M059J (cell line): ENCODE measurements at regions not wholly inside any gene's neighbourhood (a gene's known extent, or its start where the extent isn't known, plus 50 kb on each side); places are given as distances from the start of the nearest gene placed in this dataset.

Experiments used
- DNase-seq: peaks from one replicate; pipeline ENCODE4 v3.0.0-alpha.2; 2012; ENCODE audit warnings: low read depth

DNA sequence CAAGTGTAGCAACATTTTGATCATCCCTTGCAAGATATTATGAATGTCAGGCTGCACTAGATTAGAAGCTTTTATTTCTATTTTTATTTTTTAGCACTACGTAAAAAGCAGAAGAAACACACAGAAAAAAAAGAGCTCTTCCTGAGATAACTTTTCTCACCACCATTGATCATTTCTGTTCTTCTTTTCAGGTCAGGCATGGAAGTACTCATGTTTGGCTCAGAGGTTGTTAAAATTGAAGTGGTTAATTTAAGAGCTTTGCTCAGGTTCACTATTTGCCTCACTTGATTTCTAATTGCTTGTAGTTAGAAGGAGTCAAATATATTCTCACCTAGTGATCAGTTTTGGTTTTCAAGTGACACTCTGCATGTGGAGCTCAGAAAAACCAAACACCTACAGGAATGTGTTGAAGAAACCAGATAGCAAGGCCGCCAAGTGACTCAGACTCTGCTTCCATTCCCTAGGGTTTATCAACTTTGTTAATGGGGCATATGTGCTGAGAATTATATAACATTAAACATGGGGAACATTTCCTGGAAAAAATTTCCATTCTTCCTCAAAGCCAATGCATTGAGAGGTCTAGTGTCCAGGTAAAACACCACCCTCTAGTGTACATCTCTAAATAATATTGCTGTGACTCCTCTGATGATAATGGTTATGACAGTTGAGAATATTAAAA, 679.8 kb downstream of the CETN3 start:
- peak; percentile 7 for DNase-seq

GRCh38 chr5:89728750-89729149, 680.8 kb downstream of the CETN3 start:
- DNase-seq = peak; percentile 11

DNA sequence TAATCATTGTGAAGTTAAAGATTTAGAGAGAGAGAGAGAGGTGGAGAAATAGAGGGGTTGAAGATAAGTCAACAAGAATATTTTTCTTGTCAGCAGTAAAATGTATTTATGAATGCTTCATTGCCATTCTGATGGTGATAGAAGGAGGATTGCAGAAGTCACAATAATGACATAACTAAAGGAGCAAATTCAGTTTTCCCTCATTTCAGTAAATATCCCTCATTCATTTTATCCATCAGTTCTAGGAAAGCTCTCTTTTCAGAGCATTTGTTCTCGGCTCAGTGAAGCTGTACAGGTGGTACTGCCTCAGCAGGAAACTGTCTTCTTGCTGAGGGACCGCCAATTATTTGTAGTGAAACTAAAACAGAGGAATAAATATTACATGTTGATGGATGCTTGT, 681.4 kb downstream of the CETN3 start:
- no peak for DNase-seq

GRCh38 chr5:89724379-89725095, 685.0 kb downstream of the CETN3 start:
- DNase-seq = no peak

DNA sequence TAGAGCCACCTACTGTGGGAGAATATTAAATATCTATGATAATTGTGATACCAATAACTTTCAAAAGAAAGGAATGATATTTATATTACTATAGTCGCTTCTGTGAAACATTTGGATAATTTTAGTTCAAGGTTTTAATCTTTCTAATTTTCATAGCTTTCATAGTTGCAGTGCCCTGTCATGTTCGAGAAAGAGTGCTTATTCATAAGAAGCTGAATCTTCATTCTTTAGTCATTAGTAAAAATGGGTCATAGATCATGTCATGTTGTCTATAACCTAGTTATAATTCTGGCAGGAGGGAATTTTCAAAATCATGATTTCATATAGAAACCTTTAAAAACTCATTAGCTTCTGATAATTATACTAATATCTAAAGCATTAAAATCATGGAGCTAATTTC, 685.6 kb downstream of the CETN3 start:
- no peak for DNase-seq

DNA sequence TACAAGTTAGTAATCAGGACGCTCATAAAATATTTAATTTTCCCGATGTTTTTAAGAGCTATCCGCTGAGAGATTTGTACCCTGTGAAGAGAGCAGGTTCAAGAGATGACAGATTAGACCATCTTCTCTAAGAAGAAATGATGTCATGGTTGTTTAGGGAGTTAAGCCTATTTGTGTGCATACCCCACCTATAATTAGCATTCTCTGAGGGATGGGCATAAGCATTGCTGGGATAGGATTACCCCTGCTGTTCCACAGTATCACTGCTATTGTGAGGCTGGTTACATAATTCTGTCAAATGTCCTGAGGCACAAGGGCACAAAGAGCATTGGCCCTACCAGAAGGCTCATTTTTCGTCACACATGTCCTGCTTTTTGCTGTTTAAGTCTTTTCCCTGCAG, 687.0 kb downstream of the CETN3 start:
- no peak for DNase-seq

DNA sequence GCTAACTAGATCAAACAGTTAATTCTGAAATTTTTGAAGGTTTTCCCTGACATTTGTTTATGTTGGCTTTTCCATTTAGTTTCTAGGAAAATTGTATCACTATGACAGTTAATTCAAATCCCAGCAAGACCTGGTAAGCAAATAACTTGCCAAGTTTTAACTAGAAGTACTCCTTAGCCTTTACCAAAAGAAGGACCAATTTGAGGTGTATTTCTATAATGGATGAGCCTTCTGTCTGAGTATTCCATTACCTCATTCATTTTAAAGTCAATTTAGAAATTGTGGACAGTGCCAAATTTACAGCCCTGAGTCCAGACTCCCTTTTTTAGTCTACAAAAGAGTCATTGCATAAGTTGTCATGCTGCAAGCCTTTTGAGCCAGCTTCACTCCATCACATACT, 687.6 kb downstream of the CETN3 start:
- no peak for DNase-seq

GRCh38 chr5:89721353-89721752, 688.2 kb downstream of the CETN3 start:
- DNase-seq = no peak

- DNase-seq = no peak
Observed at GRCh38 chr5:89712134-89712700, 697.3 kb downstream of the CETN3 start.

GRCh38 chr5:89711526-89711925, 698.0 kb downstream of the CETN3 start:
- DNase-seq = no peak

DNA sequence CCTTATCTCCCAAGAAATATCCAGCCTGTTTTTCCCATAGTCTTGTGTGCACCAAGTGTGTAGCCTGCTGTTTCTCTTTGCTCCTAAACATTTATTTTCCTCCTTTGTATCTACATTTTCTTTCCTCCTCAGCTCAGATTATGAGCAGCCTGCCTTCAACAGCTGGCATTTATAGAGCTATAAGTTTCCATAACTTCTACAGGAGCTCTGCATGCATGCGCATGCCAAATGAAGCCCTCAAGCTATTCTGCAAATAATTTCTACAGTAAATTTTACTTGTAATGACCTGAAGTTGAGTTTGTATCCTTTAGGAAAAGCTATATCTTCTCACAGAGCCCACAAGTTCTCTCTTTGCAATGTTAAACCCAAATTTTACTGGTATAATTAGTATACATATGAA, 699.5 kb downstream of the CETN3 start:
- DNase-seq = no peak

DNA sequence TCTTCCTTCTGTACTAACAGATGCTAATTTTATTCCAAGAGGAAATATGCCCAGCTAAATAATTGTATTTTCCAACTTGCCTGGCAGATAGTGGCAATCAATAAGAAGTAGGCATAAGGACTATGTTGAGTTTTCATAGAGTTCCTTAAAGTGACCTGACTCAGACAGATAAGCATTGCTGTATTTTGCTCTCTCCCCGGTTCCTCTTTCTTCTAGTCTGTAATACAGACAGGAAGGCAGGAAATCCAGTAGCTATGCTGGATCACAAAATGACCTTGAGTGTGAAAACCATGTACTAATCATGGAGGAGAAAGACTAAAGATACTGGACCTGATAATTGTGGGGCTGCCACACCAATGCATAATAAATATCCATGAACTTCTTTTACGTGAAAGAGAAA, 701.7 kb downstream of the CETN3 start:
- no peak for DNase-seq

DNA sequence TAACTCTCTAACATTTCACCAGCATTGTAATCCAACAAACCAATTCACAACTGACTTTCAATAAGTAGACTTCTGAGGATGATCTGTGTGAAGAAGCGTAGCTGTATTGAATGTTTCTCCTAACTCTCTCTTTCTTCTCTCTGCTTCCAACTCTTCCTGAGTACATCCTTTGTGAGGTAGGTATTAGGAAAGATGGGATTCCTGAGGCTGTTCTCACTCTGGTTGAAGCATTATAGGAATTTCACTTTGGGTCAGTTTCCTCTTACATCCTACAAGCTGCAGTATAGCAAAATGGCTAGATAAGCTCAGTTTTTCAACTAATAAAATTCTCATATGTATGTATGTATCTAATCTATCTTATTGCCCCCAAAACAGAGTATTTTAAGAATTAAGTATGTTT, 702.8 kb downstream of the CETN3 start:
- DNase-seq = no peak

GRCh38 chr5:89703817-89704216, 705.7 kb downstream of the CETN3 start:
- DNase-seq = peak; percentile 3

DNA sequence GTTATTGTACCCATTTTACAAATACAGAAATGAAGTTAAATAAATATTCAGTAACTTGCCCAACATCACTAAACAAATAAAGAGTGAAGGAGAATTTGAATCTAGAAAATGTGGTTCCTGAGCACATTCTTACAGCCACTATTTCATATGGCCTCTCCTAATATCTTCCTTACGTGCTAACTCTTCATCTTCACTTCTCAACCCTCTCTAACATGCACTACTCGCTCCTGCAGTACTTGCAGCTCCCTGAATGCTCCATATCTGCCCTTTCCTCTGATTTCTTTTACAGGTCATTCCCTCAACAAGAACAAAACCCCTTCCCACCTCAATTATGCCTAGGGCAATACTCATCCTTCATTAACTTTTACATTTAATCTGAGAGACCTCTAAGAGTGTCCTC, 711.5 kb downstream of the CETN3 start:
- no peak for DNase-seq

- no peak for DNase-seq
Observed at GRCh38 chr5:89697581-89697980, 712.0 kb downstream of the CETN3 start.

DNA sequence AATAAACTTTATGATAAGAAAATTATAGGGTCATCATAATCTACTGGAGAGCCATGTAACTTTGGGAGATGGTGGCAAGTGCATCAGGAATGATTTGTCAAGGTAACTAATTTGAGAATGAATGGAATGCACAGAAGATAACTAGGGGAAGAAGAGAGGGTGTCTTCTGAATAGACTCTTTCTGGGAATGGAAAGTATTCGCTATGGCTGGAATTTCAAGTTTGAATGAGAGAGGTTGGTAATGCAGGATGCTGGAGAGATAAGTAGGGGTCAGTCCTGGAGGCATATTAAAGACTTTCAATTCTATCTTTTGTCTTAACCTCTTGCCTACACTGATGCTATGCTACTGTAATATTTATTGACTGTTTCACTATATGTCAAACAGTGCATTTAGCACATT, 714.2 kb downstream of the CETN3 start:
- DNase-seq = no peak

DNA sequence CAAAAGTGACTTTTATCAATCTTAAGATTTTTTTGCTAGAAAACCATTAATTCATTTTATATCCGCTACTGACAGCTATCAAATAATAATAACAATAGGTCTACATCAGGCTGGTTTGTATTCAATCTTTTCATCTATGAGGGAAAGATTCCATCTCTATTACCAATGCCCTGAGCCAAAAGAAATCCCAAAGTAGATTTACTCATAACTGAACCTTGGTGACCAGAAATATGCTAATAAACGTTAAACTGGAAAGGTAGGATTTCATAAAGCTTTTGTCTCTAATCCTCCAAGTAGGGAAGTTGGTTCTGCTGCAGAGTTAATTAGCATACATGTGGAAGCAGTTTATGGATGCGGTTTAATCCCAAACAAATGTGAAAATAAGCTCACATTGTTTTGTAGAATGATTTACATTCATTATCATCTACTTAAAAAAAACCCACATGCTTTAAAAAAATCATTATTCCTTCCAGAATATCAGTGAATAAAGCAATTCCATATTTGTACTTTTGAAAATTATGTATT, 715.5 kb downstream of the CETN3 start:
- no peak for DNase-seq

- no peak for DNase-seq
Observed at GRCh38 chr5:89690331-89690730, 719.2 kb downstream of the CETN3 start.

DNA sequence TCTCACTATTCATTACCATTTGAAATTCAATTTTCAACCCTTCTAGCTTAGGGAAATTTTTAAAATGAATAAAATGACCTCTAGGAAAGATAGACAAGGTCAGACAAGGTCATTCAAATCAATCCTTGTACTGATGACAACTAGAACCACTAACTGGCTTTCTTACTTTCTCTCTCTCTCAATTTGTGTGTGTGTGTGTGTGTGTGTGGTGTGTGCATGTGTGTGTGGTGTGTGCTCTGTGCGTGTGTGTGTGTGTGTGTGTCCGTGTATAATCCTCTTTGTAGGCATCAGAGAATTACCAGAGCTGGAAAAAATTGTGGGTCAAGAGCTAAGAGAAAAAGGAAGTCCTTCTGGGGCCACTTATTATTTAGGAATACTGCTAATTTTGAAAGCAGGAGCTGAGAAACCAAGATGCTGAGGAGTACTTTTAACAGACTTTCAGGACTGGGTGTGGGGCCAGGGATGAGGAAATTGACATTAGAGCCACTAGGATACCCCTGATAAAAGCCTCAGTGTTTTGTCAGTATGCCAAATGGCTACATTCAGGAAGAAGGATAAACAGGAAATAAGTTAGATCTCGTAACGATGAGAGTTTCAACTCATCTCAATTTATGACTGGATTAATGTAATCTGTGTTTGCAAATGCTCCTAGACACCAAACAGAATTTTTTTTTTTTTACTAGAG, 723.3 kb downstream of the CETN3 start:
- DNase-seq = peak; percentile 3

- DNase-seq = no peak
Observed at GRCh38 chr5:89676634-89677033, 732.9 kb downstream of the CETN3 start.

DNA sequence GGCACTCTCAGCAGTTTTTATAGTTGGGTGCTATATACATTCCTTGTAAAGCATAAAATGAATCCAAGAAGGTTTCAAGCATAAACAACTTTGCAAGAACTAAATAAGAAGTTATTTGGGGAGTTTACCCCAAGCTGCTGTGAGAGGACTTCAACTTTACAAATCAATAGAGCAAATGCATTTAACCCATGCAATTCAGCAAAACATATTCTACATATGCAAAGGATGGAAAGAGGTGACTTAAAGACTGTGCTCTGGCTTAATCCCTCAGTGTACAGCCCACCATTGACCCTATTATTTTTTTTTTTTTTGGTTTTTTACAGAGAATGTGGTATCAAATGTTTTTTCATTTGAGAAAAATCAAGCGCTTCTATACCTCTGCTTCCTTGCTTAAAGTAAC, 736.5 kb downstream of the CETN3 start:
- DNase-seq = no peak

DNA sequence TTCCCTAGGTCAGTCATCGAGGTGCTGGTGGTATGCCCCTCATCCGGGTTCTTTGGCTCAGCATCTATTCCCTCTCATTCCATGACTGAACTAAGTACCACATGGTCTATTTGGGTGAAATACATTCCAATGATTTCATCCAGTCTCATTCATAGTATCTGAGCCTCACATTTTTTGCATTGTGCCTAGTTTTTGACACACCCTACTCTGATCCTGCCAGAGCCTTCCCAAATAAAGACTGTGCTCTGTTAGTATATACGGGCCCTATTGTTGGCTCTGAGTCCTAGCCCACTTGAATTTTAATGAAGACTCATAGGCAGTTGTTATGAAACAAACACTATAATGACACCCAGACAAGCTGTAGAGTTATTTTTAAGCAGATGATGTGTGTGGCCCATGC, 740.7 kb downstream of the CETN3 start:
- no peak for DNase-seq
